ENCODE measurements at regions not wholly inside any gene's neighbourhood (a gene's known extent, or its start where the extent isn't known, plus 50 kb on each side); places are given as distances from the start of the nearest gene placed in this dataset.

- no peak for TF ChIP-seq MLXIP (CRISPR knock-in tag; IDR thresholded peaks at IDR 0.05; ENCODE audit: borderline replicate concordance)
These were observed 78.1 kb upstream of the TNIP3 start (continued) for GRCh38 chr4:121242188-121242750.

GRCh38 chr4:121239951-121240350, 75.8 kb upstream of the TNIP3 start:
- Histone ChIP-seq H3K36me3 (replicated peaks in 1 of 2; ENCODE audit: control insufficient read depth in 1 of 2, insufficient read depth in 2 of 2, low read length in 2 of 2) (no peaks in the 10 kb centered on the region), H3K4me3 (replicated peaks in 1 of 3; ENCODE audit: insufficient read depth in 1 of 3, low read depth in 2 of 3, low read length in 3 of 3) (no peak overlapping the region), H4K20me1 (ENCODE audit: insufficient read depth, low read length) (no peaks in the 10 kb centered on the region), H3K27me3 (ENCODE audit: control insufficient read depth in 1 of 2, insufficient read depth in 2 of 2, low read length in 2 of 2) (no peaks in the 10 kb centered on the region; a peak in 1 of 5 replicates), H3K9ac (ENCODE audit: insufficient read depth, low read depth, low read length) (no peak overlapping the region), H3K4me2 (ENCODE audit: low read depth, low read length) (no peak overlapping the region), H3K79me2 (ENCODE audit: insufficient read depth, low read length) (no peaks in the 10 kb centered on the region), H3K27ac (ENCODE audit: extremely low read length, insufficient read depth, low read length) (no peak overlapping the region), H2AFZ (ENCODE audit: low read length) (no peak overlapping the region), H3K9me3 (ENCODE audit: low read length) (no peaks in the 10 kb centered on the region), H3K4me1 (ENCODE audit: insufficient read depth, low read length) (no peaks in the 10 kb centered on the region)
- no peak for DNase-seq (ENCODE audit: low spot score)
- no TSS peak for BruUV-seq (replicated peaks)
- in situ Hi-C loops (cut with HindIII; ENCODE audit: extremely low pct_ligation_motif_present, low pct_unique_long_range_greater_than_20kb) (no loop called here), intact Hi-C loops (cut with micrococcal nuclease; ENCODE audit: unreplicated experiment) (no loop called here)
- 7% methylated on average over 2 of the region's 2 CpGs for WGBS (ENCODE audit: low lambda C conversion rate)
- CTCF ChIA-PET (ENCODE audit: low intra/inter-chr PET ratio, low total read pairs), result no interaction called here
- POLR2A ChIA-PET, result no interaction called here
- TF ChIP-seq ZNF207 (IDR thresholded peaks at IDR 0.05; ENCODE audit: borderline replicate concordance) (no peak), NFATC3 (CRISPR knock-in tag; IDR thresholded peaks at IDR 0.05) (no peak), ZKSCAN1 (IDR thresholded peaks at IDR 0.05; ENCODE audit: low read length) (no peak), ZBTB10 (CRISPR knock-in tag; IDR thresholded peaks at IDR 0.05; ENCODE audit: borderline replicate concordance) (no peak), SP4 (CRISPR knock-in tag; IDR thresholded peaks at IDR 0.05) (no peak), ZNF367 (CRISPR knock-in tag; IDR thresholded peaks at IDR 0.05; ENCODE audit: borderline replicate concordance) (no peak), SAFB2 (CRISPR knock-in tag; IDR thresholded peaks at IDR 0.05; ENCODE audit: borderline replicate concordance, low read depth) (no peak), ZNF10 (CRISPR knock-in tag; IDR thresholded peaks at IDR 0.05; ENCODE audit: borderline replicate concordance, low read depth) (no peak), HDAC1 (CRISPR knock-in tag; IDR thresholded peaks at IDR 0.05) (no peak), ZNF616 (CRISPR knock-in tag; IDR thresholded peaks at IDR 0.05; ENCODE audit: low read depth) (no peak), ZSCAN31 (CRISPR knock-in tag; IDR thresholded peaks at IDR 0.05; ENCODE audit: low read depth) (no peak), ZNF562 (CRISPR knock-in tag; IDR thresholded peaks at IDR 0.05; ENCODE audit: borderline replicate concordance) (no peak), ZNF777 (CRISPR knock-in tag; IDR thresholded peaks at IDR 0.05) (no peak), ZNF589 (CRISPR knock-in tag; conservative IDR thresholded peaks at IDR 0.05) (no peak), GRHL1 (CRISPR knock-in tag; conservative IDR thresholded peaks at IDR 0.05) (no peak)
- no peak for FAIRE-seq
- ATAC-seq, result no peak
